Ovary (tissue), 7 donors: ENCODE measurements at regions not wholly inside any gene's neighbourhood (a gene's known extent, or its start where the extent isn't known, plus 50 kb on each side); places are given as distances from the start of the nearest gene placed in this dataset.

Experiments used
- DNase-seq, 5 donors: peaks; one replicate each; pipeline ENCODE4 v3.0.0-alpha.2; 2019 to 2020
- H3K27ac ChIP-seq, 2 donors: fragments of 200-600 bp; one replicate each; pipeline versions ENCODE4 v1.5.1 to v1.8.0; 2019 to 2022
- H3K27me3 ChIP-seq: fragments of 200-600 bp; one replicate; pipeline ENCODE4 v1.8.0; 2022
- H3K36me3 ChIP-seq: fragments of 200-600 bp; sonication (generic); one replicate; pipeline ENCODE4 v1.5.1; 2019
- H3K4me1 ChIP-seq: one replicate; pipeline ENCODE4 v1.8.1; 2013; ENCODE audit warnings: mild to moderate bottlenecking, moderate library complexity; ENCODE audit not compliant: insufficient read depth
- H3K4me3 ChIP-seq: fragments of 200-600 bp; sonication (generic); one replicate; pipeline ENCODE4 v1.5.1; 2017
- H3K9me3 ChIP-seq, 2 donors: fragments of 200-600 bp in 1 of 2; sonication (generic) in 1 of 2; one replicate each; pipeline versions ENCODE4 v1.5.1 to v1.8.1; 2013 to 2019; ENCODE audit warnings: mild to moderate bottlenecking in 1 of 2, moderate library complexity in 1 of 2
- EP300 ChIP-seq: sonication (generic); formaldehyde crosslinking; IDR thresholded peaks from one replicate; pipeline ENCODE4 v1.6.1; 2017; ENCODE audit warnings: antibody characterized with exemption
- POLR2A ChIP-seq: fragments of 450-650 bp; IDR thresholded peaks from one replicate; pipeline ENCODE4 v1.6.1; 2017; ENCODE audit warnings: antibody characterized with exemption, mild to moderate bottlenecking, moderate library complexity
- WGBS, 3 donors: extraction: QIAGEN DNeasy Blood & Tissue Kit in 1 of 3; methylation state at CpG; one replicate each; pipeline versions ENCODE4 v1.1.5 to v1.1.7; 2013 to 2017; 5-methylcytosine and 5-hydroxymethylcytosine counted together
- intact Hi-C, 4 donors: fragments of 100-400 bp; cut with DNase I; formaldehyde crosslinking; loops; one replicate each; pipeline versions ENCODE4 v1.11.0 to v1.15.1; 2022 to 2023
- TF ChIP-seq, protein P1 (sequence below), 3 donors: fragments of 450-650 bp in 2 of 3; fragments of 200-600 bp in 1 of 3; IDR thresholded peaks; one replicate each; pipeline versions ENCODE4 v1.5.1 to v1.8.0; 2016 to 2022; ENCODE audit warnings: antibody characterized with exemption in 3 of 3, mild to moderate bottlenecking in 1 of 3
- donor health status: DM: no; HTN: no; CAD: no; lungs with moderate emphysema.
- donor health status: DM: no; HTN: no; CAD: no.
- donor health status: Bipolar disorder and iron deficiency.
- donor health status: DM: no; HTN: no; CAD: no.
- donor health status: DM: yes; HTN: yes; CAD: no.

DNA sequence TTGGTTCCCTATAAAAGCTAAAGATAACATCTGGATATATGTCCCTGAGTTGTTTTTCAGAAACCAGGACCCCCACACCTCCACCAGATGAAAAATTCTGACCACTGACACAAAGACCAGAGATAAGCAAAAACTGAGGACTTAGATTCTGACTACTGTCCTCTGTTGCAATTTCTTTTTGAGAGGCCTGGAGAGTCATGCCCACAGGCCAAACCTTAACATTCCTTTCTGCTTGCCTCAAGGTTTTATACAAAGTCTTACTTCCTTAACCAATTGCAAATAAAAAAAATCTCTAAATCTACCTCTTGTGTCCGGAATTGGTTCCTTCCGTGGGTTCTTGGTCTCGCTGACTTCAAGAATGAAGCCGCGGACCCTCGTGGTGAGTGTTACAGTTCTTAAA is 228.5 kb downstream of the ABCC12 start:
- no peak overlapping the region for H3K27ac ChIP-seq
- intact Hi-C loops = no loop called here
- no peak overlapping the region for H3K4me3 ChIP-seq
- no peak for DNase-seq
- H3K9me3 ChIP-seq = no peaks in the 10 kb centered on the region
- WGBS, 3 donors = 94% methylated on average over 6 of the region's 6 CpGs
- H3K27me3 ChIP-seq = no peaks in the 10 kb centered on the region
- H3K4me1 ChIP-seq = no peaks in the 10 kb centered on the region
- TF ChIP-seq POLR2A = no peak
- TF ChIP-seq, protein P1, sequence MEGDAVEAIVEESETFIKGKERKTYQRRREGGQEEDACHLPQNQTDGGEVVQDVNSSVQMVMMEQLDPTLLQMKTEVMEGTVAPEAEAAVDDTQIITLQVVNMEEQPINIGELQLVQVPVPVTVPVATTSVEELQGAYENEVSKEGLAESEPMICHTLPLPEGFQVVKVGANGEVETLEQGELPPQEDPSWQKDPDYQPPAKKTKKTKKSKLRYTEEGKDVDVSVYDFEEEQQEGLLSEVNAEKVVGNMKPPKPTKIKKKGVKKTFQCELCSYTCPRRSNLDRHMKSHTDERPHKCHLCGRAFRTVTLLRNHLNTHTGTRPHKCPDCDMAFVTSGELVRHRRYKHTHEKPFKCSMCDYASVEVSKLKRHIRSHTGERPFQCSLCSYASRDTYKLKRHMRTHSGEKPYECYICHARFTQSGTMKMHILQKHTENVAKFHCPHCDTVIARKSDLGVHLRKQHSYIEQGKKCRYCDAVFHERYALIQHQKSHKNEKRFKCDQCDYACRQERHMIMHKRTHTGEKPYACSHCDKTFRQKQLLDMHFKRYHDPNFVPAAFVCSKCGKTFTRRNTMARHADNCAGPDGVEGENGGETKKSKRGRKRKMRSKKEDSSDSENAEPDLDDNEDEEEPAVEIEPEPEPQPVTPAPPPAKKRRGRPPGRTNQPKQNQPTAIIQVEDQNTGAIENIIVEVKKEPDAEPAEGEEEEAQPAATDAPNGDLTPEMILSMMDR (IDR thresholded peaks at IDR 0.05) = no peak
- no peak for TF ChIP-seq EP300
- no peaks in the 10 kb centered on the region for H3K36me3 ChIP-seq

DNA sequence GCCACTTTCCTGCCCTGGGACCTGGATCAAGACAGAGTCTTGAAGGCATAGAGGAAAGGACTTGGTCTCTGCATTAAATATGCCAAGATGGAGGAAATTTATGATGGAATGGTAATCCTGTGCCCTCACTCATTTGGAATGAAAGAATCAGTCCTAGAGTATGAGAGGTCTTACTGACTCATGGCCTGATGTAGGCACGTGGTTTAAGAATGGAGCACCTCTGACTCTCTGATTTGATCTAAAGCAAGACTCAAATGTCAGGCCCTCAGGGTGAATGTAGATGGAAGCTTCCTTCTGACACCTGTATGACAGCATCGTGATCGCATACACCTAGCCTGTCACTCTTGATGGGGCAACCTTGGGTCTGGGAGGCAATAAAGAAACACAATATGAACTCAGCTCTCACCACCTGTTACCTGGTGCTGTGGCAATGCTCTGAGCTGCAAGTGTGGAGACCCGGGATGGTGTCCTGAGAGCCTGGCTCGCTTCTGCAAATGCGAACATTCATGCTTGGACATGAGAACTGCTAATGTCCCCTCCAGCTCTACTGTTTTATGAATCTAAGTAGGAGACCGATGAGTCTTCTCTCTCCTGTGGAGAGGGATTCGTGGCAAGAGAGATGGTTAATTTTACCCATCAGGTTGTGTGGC is 229.9 kb downstream of the ABCC12 start:
- Histone ChIP-seq H3K27ac (no peak overlapping the region), H3K4me3 (no peak overlapping the region), H3K4me1 (no peaks in the 10 kb centered on the region), H3K36me3 (no peaks in the 10 kb centered on the region), H3K9me3 (no peaks in the 10 kb centered on the region), H3K27me3 (no peaks in the 10 kb centered on the region)
- no peak for TF ChIP-seq EP300
- TF ChIP-seq, protein P1 (IDR thresholded peaks at IDR 0.05) = no peak
- no peak for TF ChIP-seq POLR2A
- intact Hi-C loops = no loop called here
- WGBS, 3 donors = 93 to 96% (median 95%) methylated on average over 8 of the region's 8 CpGs
- DNase-seq = no peak

DNA sequence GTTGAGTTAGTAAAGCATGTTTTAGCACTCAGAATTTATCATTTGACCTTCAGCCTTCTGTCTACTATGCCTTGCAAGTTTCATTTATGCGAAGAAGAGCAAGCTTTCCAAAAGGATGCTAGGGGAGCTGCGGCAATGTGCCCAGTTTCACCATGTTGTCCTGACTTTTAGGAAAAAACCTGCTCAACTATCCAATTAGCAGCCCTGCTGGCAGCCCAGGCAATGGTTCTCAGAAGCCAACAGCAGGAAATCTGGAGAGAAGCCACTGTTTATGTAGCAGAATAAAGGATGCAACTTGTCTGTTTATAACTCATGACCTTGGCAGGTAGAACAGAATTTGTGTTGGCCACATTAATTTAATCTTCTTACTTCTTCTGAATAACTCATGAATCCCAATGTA is 230.8 kb downstream of the ABCC12 start:
- no peaks in the 10 kb centered on the region for H3K4me1 ChIP-seq
- H3K36me3 ChIP-seq = no peaks in the 10 kb centered on the region
- no peak overlapping the region for H3K4me3 ChIP-seq
- no peak for TF ChIP-seq EP300
- TF ChIP-seq, protein P1 (IDR thresholded peaks at IDR 0.05) = no peak
- no peak for TF ChIP-seq POLR2A
- DNase-seq = no peak
- WGBS, 3 donors = 6 to 44% (median 9%) methylated on average over 2 of the region's 2 CpGs
- H3K27me3 ChIP-seq = no peaks in the 10 kb centered on the region
- intact Hi-C loops = no loop called here
- H3K27ac ChIP-seq = no peak overlapping the region
- no peaks in the 10 kb centered on the region for H3K9me3 ChIP-seq

DNA sequence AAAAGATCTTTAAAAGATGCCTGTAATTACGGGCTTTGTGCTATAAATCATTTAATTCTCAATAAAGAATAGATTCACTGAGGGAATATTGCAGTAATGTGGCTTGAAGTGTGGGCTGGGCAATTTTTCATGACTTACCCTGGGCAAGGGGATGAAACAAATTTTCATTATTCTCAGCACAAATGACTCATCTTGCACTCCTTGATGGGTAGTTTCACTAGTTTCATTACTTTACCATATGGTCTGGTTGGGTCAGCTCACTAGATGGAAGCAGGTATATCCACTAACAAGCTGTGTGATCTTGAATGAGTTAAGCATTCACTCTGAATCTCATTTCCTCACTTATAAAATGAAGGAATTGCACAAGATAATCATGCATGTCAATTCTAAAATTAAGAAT is 234.3 kb downstream of the ABCC12 start:
- no peak for DNase-seq
- intact Hi-C loops = no loop called here
- TF ChIP-seq POLR2A = no peak
- TF ChIP-seq, protein P1 (IDR thresholded peaks at IDR 0.05) = no peak
- TF ChIP-seq EP300 = no peak
- H3K27ac ChIP-seq = no peak overlapping the region
- no peaks in the 10 kb centered on the region for H3K27me3 ChIP-seq
- H3K4me3 ChIP-seq = no peak overlapping the region
- H3K36me3 ChIP-seq = no peaks in the 10 kb centered on the region
- no peaks in the 10 kb centered on the region for H3K9me3 ChIP-seq
- no peaks in the 10 kb centered on the region for H3K4me1 ChIP-seq
- 57 to 82% (median 79%) methylated on average over 1 of the region's 1 CpG for WGBS, 3 donors
